ENCODE measurements at regions not wholly inside any gene's neighbourhood (a gene's known extent, or its start where the extent isn't known, plus 50 kb on each side); places are given as distances from the start of the nearest gene placed in this dataset.
A peak's percentile ranks its signal among the peaks of the same experiment; 100 is the strongest.

DNA sequence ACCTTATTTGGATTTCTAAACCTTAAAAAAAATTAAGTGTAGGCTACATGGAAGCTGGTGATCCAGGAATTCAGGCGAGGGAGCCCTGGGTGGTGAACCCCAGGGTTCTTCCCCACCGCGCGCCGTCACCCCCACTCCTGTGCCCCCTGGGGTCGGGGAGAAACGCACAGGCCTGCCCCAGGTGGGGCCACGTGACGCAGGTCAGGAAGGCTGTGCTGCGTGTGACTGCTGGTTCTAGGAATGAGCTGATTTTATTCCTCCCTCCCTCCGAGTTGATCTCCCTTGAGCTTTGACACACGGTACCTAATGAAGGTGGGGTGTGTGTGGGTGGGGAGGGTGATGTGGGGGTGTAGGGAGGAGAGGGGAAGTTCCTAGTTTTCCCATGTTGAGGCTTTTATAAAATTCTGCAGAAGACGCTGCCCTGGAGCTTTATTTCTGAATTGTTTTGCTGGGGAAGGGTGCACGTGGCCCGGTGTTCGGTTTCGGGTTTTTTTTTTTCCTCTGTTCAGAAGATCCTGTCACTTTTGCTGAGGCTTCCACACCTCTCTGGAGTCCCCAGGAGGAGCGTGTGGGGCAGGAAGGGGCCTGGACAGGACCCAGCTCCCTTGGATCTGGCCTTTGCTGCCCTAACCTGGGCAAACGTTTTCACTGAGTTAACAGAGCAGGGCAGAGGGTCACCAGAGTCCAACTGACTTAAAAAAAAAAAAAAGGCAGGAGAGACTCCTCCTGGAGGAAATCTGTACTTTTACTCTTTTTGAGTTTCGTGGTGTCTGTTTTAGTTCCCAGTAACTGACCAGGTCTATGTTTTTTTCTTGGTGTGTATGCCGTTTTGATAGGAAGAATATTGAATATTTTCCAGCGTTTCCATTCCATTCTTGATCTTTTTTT lies 55.8 kb upstream of the GSE1 start:
- TF ChIP-seq EZH2 (IDR thresholded peaks at IDR 0.05; ENCODE audit: low read length) = no peak
- TF ChIP-seq, protein P1, sequence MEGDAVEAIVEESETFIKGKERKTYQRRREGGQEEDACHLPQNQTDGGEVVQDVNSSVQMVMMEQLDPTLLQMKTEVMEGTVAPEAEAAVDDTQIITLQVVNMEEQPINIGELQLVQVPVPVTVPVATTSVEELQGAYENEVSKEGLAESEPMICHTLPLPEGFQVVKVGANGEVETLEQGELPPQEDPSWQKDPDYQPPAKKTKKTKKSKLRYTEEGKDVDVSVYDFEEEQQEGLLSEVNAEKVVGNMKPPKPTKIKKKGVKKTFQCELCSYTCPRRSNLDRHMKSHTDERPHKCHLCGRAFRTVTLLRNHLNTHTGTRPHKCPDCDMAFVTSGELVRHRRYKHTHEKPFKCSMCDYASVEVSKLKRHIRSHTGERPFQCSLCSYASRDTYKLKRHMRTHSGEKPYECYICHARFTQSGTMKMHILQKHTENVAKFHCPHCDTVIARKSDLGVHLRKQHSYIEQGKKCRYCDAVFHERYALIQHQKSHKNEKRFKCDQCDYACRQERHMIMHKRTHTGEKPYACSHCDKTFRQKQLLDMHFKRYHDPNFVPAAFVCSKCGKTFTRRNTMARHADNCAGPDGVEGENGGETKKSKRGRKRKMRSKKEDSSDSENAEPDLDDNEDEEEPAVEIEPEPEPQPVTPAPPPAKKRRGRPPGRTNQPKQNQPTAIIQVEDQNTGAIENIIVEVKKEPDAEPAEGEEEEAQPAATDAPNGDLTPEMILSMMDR (optimal IDR thresholded peaks at IDR 0.05 in 1 of 3, IDR thresholded peaks at IDR 0.05 in 1 of 3, conservative IDR thresholded peaks at IDR 0.05 in 1 of 3; ENCODE audit: extremely low read depth in 1 of 3, insufficient read depth in 2 of 3, low read length in 3 of 3) = peak in 2 of 3 experiments; percentile 1 to 11
